Activated CD4-positive, alpha-beta T cell treated with anti-CD3 and anti-CD28 coated beads for 48 hours (primary cell): ENCODE measurements at regions not wholly inside any gene's neighbourhood (a gene's known extent, or its start where the extent isn't known, plus 50 kb on each side); places are given as distances from the start of the nearest gene placed in this dataset.

Experiments
- DNase-seq: peaks from one replicate; pipeline ENCODE4 v3.0.0-alpha.2; 2020

DNA sequence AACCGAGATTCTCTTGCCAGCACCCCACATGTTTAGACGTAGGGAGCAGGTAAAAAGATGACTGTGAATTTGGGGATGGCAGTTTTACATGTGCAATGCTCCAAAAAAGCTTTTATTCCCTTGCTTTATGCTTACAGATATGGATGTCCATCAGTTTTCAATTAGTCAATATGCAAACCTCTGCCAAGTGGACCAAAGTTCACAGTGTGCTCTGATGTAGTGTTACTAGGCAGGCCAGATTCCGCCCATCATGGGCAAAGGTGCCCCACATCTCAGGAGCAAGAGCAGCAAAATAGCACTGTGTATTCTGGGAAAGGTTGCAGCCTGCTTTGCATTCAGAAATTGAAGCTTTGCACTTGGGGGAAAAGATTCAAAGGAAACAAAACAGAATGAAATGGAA is 329.7 kb upstream of the ZEB2 start:
- DNase-seq: no peak

DNA sequence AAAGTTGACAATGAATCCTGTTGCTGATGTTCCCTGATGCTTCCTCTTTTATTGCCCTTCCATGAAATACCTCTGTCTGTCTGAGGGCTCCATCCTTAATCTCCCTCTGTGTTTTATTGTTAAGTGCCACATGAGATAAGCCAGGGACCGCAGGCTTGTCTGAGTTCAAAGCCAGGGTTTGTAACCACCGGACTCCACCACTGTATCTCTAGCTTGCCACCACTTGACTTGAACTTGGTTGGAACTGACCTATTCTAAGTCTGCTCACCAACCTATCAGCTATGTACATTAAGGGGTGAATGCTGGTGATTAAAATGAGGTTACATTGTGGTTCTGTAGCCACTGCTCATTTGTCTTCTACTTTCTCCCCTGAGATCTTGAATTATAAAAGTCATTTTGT is 328.5 kb upstream of the ZEB2 start:
- DNase-seq: no peak

DNA sequence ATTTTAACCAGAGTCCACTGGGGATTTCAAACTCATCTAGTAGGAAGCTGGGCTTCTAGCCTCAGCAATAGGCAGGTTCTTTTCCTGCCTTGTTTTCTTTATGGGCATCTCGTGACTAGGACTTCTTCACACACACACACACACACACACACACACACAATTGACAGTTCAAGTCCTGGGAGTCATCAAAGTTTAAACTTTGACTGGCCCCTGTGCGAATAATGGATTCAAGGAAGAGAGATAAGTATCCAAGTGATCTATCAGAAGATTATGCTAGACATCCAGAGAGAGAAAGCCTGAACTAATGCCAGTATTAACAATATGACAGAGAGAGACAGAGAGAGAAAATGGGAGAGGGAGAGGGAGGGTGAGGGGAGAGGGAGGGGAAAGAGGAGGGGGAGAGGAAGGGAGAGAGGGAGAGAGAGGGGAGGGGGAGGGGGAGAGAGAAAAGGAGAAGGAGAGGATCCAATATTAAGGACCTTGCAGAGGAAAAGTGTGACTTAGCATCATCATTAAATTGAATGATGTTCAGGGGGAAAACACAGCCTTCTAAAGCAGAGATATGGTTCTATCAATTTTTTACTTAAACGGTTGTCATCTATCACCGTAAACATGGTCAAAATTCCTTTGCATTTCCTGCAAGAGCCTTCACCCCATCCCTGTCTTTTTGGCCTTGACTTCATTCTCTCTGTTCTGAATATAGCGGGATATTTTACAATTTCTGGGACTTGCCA is 327.6 kb upstream of the ZEB2 start:
- DNase-seq: no peak

DNA sequence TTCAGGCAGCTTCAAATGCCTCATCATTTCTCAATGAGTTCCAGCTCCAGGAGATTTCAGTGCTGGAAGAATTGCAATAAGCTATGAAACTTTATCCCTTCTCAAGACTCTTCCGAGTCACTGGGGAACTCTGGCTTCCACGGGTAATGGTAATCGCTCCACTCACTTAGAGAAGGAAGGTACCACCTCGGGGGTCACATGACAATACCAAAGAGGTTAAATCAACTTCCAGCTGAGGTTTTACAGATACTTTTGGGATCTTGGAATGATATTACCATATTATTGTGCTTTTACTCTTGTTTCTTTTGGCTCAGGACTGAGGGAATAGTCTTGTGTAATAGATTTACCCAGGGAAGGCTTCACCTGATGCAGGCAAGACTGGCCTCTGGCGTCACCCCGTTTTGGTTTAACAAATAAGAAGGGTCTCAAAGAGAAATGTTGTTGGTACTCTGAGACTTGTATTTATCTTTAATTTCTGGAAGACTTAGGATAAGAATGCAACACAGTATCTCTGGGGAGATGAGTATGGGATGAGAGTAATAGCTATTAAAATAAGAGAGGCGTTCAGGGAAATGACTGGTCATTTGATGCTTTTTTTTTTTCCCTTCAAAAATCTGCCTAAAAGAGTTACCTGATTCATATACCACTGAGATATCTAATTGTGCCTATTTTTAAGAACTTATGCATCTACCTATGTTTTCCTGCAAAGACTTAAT is 316.9 kb upstream of the ZEB2 start:
- no peak for DNase-seq

DNA sequence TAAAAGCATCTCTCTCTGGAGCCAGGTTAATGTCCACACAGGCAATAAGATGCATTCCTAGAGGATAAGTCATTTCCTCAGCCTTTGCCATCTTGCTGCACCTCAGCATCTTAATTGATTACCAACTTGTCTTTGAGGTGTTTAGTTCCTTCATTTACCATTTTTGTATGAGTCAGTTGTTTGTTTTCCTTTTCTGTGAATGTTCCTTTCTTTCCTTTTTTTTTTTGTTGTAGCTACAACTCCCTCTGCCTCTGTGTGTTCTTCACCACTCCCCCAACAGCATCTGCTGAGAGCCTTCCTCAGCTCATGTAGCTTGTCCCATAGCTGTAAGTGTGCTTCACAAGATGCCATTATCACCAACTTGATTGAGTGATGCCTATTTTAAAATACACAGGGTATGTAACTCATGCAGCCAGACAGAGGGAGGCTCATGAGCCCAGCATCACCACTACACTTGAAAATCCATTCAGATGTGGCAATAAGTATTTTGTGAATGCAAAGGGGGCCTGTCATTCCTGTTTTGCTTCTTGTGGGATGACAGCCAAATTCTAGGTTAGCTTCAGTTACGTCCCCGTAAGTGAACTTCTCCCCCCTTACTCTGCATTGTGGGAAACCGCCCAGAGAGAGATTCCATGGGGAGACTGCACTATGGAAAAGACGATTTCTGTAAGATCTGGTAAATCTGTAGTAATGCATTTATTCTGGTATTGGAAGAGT is 315.9 kb upstream of the ZEB2 start:
- no peak for DNase-seq

DNA sequence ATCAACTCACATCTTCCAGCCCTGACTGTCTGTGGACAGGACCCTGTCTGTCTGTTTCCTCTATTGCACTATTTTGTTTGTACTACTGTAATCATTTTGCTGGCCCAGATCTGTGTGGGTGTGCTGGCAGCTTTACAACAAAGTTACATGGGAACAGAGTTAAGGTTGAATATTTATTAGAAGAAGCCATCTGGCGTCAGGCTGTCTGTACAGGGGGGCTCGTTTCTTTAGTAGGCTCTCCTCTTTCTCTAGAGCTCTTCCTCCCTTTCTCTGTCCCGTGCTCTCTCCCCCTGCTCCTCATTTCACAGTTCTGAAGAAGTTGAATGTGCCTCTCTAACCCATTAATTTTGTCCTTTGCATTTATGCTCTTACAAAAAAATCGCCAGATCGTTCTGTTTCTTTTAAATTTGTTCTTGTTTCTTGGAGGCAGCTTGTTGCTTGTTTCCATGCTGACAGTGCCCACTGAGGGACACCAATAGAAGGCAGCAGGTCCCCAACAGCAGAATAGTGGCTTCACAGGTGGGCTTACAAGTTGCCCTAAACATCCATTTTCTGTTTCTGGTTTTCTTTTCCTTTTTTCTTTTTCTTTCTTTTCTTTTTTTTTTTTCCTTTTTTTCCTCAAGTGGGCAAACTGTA is 315.2 kb upstream of the ZEB2 start:
- no peak for DNase-seq

DNA sequence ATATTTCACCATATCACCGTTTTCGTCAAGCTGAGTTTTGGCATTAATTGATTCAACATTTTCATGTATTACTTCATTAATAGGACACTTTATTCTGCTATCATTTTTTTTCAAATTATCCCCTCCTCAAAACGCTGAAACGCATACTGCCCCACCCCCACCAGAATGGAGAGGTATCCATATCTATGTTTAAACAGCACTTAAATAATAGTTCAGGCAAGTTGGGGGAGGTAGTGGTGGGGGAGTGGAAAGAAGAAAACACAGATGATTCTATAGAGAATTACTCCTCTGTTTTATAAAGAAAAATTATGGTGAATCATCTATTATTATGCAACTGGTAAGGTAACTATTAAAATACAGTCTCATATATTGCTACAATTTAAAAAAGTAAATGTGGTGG is 314.4 kb upstream of the ZEB2 start:
- no peak for DNase-seq

DNA sequence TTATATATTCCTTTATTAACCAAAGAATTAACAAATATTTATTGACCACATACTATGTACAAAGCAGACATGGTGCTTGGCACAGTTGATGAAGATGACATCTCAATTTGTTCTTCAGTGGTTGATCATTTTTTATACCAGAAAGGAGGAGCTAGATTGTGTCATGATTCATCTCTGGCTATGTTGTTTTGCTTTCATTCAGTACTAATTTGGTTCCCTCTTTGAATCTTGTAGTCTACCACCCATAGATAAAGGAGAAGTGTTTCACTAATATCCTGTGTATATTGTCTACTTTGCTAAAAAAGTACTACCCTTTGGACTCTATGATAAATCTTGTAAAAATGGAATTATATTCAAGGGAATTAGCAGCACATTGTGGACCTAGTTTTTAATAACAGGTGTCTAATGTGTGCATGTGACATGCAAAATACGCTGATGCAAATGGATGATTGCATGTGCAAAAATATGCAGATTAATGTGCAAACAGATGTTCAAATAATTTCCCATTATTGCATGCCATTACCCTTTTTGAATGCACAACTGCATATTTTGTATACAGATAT is 313.2 kb upstream of the ZEB2 start:
- DNase-seq: no peak

DNA sequence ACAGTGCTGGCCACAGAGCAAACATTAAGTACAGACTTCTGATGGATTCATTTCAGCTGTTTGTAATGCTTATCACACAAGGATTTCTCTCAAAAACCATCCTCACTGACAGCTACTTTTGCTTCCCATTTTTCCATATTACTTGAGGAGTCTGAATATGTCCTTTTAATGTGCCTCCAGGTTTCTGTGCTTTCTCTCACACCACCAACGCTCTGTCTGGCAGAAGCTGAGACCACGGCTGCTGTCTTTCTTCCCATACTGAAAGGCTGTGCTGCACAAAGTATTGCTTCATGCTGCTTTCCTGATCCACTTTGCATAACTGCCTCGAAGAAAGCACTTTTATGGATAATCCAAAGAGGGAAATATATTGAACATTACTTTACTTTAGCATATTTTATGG is 312.1 kb upstream of the ZEB2 start:
- DNase-seq: no peak

DNA sequence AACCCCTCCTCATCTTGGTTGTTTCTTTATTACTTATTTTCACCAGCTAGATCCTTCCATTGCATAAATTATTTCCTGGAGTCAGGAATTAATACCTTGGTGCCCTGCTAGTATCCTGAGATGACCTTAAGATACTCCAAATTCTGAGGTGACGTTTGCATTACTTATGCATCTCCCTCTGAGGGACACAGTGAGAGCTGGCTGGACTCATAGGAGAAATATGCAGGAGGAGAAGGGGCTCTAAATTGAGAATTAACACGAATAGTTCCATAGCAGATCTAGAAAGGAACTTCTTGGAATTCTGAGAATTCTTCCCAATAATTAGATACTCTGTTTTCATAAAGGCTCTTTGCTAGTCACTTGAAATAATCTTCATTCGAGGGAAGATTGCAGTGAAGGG is 310.6 kb upstream of the ZEB2 start:
- DNase-seq: no peak

DNA sequence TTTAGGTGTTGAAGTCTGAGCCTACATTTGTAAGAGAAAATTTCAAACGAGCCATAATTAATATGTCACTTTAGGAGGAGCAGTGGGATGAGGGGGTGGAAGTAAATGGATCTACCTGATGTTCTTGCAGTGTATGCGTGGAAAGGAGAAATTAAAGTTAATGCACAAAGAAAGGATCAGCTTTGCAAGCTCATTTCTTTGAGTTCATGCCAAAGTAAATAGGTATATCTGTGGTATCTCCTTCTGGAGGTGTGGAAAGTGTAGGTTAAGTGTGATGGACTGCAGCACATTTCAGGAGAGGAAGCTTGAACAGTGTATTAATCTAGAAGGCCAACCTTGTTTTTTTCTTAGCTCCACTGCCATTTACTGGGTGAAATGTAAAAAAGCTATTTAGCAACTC is 307.5 kb upstream of the ZEB2 start:
- DNase-seq: no peak

DNA sequence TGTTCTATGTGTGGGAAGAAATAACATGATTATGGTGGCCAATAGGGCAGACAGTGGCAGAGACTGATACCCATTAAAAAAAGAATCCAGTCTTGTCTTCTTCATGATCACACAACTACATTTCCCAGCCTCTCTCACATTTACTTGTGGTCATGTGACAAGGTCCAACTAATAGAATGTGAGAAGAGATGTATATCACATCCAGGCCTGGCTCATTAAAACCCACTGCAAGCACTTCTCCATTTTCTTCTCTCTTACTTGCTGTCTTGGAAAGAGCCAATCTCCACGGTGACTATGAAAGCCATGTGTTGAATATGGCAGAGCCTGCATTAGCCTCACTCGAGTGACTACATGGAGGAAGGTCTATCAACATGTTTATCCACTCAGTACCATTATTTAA is 306.2 kb upstream of the ZEB2 start:
- DNase-seq: no peak

DNA sequence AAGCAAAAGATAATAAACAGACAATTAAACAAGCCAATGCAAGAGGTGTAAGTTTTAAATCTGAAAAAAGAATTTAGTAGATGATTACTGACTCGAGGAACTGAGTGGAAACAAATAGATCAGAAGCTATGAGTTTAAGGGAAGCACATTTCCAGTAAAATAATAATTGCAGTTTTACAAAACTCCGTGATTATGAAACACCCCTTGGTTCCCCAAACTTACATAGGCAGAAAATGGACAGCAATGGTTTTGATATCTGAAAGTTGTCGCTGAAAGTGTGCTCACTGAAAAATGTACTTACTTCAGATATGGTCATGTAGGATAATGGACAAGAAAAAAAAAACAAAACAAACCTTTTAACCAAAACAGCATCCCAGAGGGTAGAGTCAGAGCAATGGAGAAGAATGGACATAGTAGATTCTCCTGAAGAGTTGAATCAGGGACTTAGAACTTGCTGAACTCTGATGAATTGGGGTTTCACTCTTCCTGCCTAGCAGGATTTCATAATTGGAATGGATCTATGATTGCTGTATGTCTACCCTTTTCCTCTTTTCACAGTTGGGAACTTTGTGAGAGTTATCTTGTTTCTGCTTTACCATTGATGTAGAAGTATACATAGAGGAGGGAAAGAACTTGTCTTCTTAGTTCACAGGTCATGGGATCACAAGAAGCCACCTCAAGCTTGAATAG is 305.6 kb upstream of the ZEB2 start:
- DNase-seq: no peak

DNA sequence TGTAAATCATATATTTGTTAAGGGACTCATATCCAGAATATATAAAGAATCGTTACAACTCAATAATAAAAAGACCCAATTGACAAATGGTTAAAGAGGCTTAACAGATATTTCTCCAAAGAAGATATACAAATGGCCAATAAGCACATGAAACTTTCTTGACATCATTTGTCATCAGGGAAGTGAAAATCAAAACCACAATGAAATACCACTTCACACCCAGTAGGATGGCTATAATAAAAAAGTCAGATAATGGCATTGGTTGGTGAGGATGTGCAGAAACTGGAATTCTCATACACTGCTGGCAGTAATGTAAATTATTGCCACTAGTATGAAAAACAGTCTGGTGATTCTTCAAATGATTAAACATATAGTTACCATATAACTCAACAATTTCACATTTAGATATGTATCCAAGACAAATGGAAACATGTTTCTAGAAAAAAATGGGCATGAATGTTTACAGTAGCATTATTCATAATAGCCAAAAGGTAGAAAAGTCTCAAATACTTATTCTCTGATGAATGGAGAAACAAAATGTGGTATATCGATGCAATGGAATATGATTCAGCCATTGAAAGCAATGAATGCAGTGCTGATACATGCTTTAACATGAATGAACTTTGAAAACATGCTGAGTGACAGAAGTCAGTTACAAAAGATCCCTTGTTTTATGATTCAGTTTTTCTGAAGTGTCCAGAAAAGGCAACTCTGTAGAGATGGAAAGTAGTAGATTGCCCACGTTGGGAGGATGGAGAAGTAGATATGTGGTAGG is 304.6 kb upstream of the ZEB2 start:
- no peak for DNase-seq

DNA sequence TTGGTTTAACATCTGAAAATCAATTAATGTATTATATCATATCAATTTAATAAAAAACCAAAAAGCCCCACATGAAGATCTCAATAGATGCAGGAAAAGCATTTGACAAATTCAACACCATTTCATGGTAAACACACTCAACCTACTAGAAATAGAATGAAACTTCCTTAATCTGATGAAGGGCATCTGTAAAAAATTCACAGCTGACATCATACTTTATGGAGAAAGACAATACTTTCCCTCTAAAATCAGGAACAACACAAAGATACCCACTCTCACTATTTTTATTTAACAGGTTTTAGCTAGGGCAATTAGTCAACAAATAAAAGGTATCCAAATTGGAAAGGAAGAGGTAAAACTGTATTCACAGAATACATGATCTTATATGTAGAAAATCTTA is 303.0 kb upstream of the ZEB2 start:
- no peak for DNase-seq

DNA sequence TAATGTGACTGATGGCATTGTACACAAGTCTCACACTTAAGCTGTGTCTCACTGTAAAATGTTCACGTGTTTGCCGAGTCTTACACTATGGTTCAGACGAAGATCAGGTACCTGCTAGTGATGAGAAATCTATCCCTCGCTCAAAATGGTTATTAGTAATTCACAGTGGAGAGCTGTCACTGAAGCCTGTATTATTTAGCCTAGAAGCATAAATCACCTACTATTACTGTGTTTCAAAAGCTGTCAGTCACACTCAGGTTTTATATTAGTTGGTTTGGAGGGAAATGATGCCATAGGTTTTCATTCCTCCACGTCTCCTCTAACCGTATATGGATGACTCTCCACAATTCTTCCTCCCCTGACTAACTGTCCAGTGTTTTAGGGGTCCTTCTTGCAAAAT is 292.4 kb upstream of the ZEB2 start:
- DNase-seq: no peak

DNA sequence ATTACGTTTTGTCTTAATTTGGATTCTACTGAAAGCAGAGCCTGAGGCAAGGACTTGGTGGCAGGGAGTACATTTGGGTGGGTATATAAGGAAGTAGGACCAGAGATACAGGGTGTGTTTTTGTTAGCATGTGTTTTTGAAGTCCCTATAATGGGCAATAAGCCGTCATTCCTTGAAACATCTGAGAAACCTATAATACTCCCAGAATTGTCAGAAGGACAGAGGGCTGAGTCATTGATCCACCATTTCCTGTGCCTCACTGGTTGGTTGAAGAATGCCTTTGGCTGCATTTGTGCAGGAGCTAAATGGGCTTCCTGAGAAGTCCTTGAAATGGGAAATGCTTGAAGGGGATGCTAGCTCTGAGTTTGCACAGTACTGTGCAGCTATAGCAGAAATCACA is 281.8 kb upstream of the ZEB2 start:
- no peak for DNase-seq

DNA sequence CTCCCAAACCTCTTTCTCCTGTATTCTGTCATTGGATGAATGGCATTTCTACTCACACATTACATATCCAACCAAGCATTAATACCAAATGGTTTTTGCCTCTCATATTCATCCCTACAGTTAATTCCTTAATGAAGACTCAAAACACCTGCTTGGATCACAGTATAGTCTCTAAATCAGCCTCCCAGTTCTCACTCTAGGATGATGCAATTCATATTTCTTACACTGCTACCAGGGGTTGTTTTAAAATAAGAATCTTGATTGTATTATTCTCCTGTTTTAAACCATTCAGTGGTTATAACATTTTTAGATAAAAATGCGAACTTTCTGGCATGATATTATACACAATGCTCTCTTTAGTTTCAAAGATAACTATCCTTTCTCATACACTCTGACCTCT is 281.4 kb upstream of the ZEB2 start:
- no peak for DNase-seq

DNA sequence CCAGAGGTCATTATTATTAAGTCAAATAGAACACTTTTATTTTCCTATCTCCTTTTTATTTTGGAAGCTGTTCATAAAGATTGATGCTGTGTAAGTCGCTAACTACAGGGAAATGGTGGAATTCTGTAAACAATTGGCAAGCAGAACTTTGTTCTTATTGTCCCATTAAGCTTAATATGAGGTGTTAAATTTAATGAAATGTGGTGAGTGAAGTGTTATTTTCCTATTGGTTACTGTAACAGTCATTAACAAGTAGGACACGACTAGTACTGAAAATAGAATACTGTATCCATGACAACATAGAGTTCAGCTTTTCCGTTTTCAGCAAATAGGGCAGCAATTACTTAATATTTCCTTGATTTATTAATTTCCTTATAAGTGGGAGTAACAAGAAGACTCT is 279.1 kb upstream of the ZEB2 start:
- DNase-seq: no peak

DNA sequence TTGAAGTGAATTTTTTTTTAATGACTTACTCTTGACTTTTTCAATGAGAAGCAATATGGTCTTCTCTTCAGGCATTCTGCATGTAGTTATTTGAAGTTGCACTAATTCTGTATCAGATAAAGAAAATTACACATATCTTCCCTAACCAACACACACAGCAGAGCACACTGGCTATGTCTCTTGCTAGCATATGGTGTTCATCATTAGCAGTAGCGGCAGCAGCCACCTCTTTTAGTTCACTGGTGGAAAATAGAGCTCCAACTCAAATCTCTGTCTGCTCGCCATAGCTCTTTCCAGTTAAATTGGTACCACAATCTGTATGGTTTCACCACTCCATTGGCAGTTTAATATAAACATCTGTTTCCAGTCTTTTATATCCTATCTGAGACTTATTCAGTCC is 278.1 kb upstream of the ZEB2 start:
- no peak for DNase-seq

DNA sequence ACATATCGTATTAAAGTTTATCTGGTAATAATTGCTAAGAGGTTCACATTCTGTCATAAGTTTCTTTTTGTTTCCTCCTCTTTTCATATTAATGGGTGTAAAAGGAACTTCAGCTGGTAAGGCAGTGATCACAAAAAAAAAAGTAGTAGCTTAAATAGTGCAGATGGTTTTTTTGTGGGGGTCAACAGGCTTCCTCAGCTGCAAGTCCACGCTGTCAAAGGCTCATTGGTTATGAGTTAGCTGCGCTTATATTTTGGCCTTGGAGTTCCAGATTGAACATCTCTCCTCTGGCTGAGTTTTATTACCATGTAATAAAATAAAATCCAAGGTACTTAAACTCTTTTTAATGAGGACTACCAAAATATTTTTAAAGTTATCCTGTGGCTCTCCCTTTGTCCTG is 277.0 kb upstream of the ZEB2 start:
- no peak for DNase-seq

DNA sequence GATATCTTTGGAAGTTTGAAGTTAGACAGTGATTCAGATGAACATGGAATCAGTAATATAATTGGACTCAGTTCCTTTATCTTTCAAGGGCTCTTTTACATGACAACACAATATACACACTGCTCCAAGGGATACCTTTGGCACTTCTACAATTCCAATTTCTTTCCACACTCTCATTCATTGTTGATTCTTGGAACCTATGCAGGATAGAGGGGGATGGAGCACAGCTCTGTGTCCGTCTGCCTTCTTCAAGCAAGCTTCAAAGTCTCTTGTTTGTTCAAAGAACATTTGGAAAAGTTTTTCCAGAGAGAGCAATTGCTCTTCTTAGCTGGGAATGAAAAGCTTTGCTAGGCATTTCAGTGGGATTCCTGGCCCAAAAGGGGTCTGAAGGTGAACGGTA is 276.2 kb upstream of the ZEB2 start:
- no peak for DNase-seq
